ENCODE measurements at regions not wholly inside any gene's neighbourhood (a gene's known extent, or its start where the extent isn't known, plus 50 kb on each side); places are given as distances from the start of the nearest gene placed in this dataset.

- H3K4me3 ChIP-seq (replicated peaks; ENCODE audit: insufficient read depth, low read length), result no peak overlapping the region
- DNase-seq (ENCODE audit: low read depth in 1 of 2, low spot score in 1 of 2), result no peak
- TF ChIP-seq SPI1 (IDR thresholded peaks at IDR 0.05; ENCODE audit: borderline replicate concordance, low read depth) (no peak), REST (IDR thresholded peaks at IDR 0.05; ENCODE audit: insufficient replicate concordance, low read depth) (no peak), POLR2AphosphoS5 (IDR thresholded peaks at IDR 0.05; ENCODE audit: low read depth) (no peak), GABPA (IDR thresholded peaks at IDR 0.05; ENCODE audit: low read depth) (no peak), CTCF (IDR thresholded peaks at IDR 0.05; ENCODE audit: insufficient read depth, low read length) (no peak)
- no peaks in the 10 kb centered on the region for H3K27me3 ChIP-seq (ENCODE audit: insufficient read depth, poor library complexity, severe bottlenecking)
- H3K27ac ChIP-seq (replicated peaks), result no peak overlapping the region
Measured at GRCh38 chr5:20434786-20435185, 446.8 kb upstream of the CDH18 start.

- no peaks in the 10 kb centered on the region for H3K27me3 ChIP-seq (ENCODE audit: insufficient read depth, poor library complexity, severe bottlenecking)
- DNase-seq (ENCODE audit: low read depth in 1 of 2, low spot score in 1 of 2), result no peak
- no peak overlapping the region for H3K27ac ChIP-seq (replicated peaks)
- TF ChIP-seq REST (IDR thresholded peaks at IDR 0.05; ENCODE audit: insufficient replicate concordance, low read depth) (no peak), GABPA (IDR thresholded peaks at IDR 0.05; ENCODE audit: low read depth) (no peak), CTCF (IDR thresholded peaks at IDR 0.05; ENCODE audit: insufficient read depth, low read length) (no peak), SPI1 (IDR thresholded peaks at IDR 0.05; ENCODE audit: borderline replicate concordance, low read depth) (no peak), POLR2AphosphoS5 (IDR thresholded peaks at IDR 0.05; ENCODE audit: low read depth) (no peak)
- no peak overlapping the region for H3K4me3 ChIP-seq (replicated peaks; ENCODE audit: insufficient read depth, low read length)
Measured at GRCh38 chr5:20420991-20421595, 433.1 kb upstream of the CDH18 start.
